ENCODE measurements at regions not wholly inside any gene's neighbourhood (a gene's known extent, or its start where the extent isn't known, plus 50 kb on each side); places are given as distances from the start of the nearest gene placed in this dataset.

GRCh38 chr2:155350783-155351580, 652.5 kb downstream of the KCNJ3 start:
- TF ChIP-seq SALL2 (tag by site-specific recombination; IDR thresholded peaks at IDR 0.05; ENCODE audit: borderline replicate concordance) (no peak), ZNF221 (tag by site-specific recombination; IDR thresholded peaks at IDR 0.05; ENCODE audit: borderline replicate concordance) (no peak), TCF7L2 (IDR thresholded peaks at IDR 0.05; ENCODE audit: borderline replicate concordance, low read depth, low read length) (no peak), ZNF654 (tag by site-specific recombination; IDR thresholded peaks at IDR 0.05; ENCODE audit: low read depth) (no peak), ZNF248 (tag by site-specific recombination; IDR thresholded peaks at IDR 0.05) (no peak), SCRT2 (tag by site-specific recombination; IDR thresholded peaks at IDR 0.05) (no peak), ZNF76 (tag by site-specific recombination; IDR thresholded peaks at IDR 0.05; ENCODE audit: borderline replicate concordance, low read depth) (no peak), ZNF645 (tag by site-specific recombination; IDR thresholded peaks at IDR 0.05) (no peak), ZBTB7A (tag by site-specific recombination; IDR thresholded peaks at IDR 0.05; ENCODE audit: low read depth) (no peak), ZSCAN5A (tag by site-specific recombination; IDR thresholded peaks at IDR 0.05) (no peak), ZBTB11 (tag by site-specific recombination; conservative IDR thresholded peaks at IDR 0.05; ENCODE audit: low read depth) (no peak), BCL11A (tag by site-specific recombination; IDR thresholded peaks at IDR 0.05; ENCODE audit: low read depth) (no peak), ZBTB44 (tag by site-specific recombination; IDR thresholded peaks at IDR 0.05) (no peak), ZNF837 (tag by site-specific recombination; IDR thresholded peaks at IDR 0.05) (no peak), ZSCAN4 (tag by site-specific recombination; IDR thresholded peaks at IDR 0.05) (no peak), KLF10 (tag by site-specific recombination; IDR thresholded peaks at IDR 0.05) (no peak), ZBTB21 (tag by site-specific recombination; IDR thresholded peaks at IDR 0.05) (no peak)
- no peaks in the 10 kb centered on the region for H3K9me3 ChIP-seq (ENCODE audit: control insufficient read depth, insufficient read depth, low read depth, low read length)
- H3K27ac ChIP-seq (ENCODE audit: extremely low read depth, low read depth, low read length), result no peak overlapping the region
- no peaks in the 10 kb centered on the region for H3K36me3 ChIP-seq (ENCODE audit: control insufficient read depth in 2 of 2, insufficient read depth in 1 of 2, low read length in 2 of 2)
- no peak overlapping the region for H3K4me3 ChIP-seq (ENCODE audit: low read depth, low read length)
- CTCF ChIA-PET, result interaction anchor here (1.7 kb wide), 1 partner anchor 20 kb away, joined by 5 read pairs; no protein-coding TSS in a partner anchor
- POLR2A ChIA-PET, result no interaction called here
- H3K4me1 ChIP-seq (ENCODE audit: control insufficient read depth, insufficient read depth, low read length), result no peaks in the 10 kb centered on the region
